8988T (cell line): ENCODE measurements at regions not wholly inside any gene's neighbourhood (a gene's known extent, or its start where the extent isn't known, plus 50 kb on each side); places are given as distances from the start of the nearest gene placed in this dataset.
"Not testable (repeated sequence)": the region's sequence is repeated elsewhere in the genome, so short reads cannot be mapped to it uniquely, and the experiment has no call there.

Source experiments
- DNase-seq: peaks from one replicate; pipeline ENCODE4 v3.0.0; 2011

DNA sequence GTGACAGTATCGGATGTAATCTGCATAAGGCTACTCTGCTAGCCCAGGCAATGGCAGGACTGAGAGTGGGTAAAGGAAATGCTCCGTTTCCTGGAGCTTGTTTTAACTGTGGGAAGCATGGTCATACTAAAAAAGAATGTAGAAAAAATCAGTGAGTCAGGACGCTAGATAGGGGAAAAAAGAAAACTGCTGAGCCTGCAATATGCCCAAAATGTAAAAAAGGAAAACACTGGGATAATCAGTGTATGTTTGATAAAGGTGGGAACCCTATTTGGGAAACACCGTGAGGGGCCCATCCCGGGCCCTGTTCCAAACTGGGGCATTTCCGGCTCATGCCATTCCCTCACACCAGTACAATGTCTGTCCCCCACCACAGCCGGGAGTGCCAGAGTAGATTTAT lies 775.8 kb downstream of the ZPLD1 start:
- DNase-seq, result no peak

DNA sequence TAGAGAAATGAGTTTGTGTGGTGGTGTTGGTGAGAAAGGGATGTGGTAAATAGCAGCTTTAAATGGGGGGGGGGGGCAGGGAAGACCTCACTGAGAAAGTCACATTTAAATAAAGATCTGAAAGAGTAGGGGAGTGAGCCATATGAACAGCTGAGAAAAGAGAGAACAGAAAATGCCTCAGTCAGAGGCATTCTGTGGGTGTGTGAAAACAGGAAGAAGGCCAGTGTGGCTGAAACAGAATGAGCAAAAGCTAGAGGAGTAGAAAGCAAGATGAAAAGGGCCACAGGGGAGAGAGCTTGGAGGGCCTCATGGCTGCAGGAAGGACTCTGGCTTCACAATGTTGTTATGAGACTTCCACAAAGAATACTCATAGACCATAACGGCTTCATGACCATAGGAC lies 783.3 kb downstream of the ZPLD1 start:
- DNase-seq, result no peak

GRCh38 chr3:103218793-103219192 lies 784.0 kb downstream of the ZPLD1 start:
- no peak for DNase-seq

DNA sequence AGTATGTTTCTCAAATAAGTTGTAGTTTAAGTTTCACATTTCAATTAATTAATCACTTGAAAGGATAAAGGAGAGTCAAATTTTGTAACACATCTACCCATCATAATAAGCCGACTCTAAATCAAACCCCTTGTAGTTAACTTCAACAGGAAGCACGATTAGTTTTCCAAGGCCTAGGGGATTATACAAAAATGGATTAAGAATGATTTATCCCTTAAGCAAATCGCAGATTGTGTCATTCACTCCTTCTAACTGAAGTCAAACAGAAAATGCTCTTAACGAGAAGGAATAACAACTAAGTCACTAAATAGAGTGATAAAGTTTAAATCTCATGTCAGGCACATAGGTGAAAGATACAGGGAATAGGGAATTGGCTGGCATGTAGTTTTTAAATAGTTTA lies 792.8 kb downstream of the ZPLD1 start:
- DNase-seq, result no peak

- no peak for DNase-seq
Measured at GRCh38 chr3:103247459-103247858, 812.6 kb downstream of the ZPLD1 start.

DNA sequence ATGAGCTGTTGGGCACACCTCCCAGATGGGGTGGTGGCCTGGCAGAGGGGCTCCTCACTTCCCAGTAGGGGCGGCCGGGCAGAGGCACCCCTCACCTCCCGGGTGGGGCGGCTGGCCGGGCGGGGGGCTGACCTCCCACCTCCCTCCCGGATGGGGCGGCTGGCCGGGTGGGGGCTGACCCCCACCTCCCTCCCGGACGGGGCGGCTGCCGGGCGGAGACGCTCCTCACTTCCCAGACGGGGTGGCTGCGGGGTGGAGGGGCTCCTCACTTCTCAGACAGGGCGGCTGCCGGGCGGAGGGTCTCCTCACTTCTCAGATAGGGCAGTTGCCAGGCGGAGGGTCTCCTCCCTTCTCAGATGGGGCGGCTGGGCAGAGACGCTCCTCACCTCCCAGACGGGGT lies 820.0 kb downstream of the ZPLD1 start:
- not testable (repeated sequence) for DNase-seq

GRCh38 chr3:103269287-103269686 lies 834.5 kb downstream of the ZPLD1 start:
- DNase-seq, result no peak

DNA sequence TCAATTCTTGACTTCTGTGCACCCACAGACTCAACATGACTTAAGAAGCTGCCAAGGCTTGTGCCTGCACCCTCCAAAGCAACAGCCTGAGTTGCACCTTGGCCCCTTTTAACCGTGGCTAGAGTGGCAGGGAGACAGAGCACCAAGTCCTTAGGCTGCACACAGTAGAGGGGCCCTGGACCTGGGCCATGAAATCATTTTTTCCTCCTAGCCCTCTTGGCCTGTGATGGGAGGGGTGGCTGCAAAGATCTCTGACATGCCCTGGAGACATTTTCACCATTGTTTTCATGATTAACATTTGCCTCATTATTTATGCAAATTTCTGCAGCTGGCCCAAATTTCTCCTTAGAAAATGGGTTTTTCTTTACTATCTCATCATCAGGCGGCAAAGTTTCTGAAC lies 836.8 kb downstream of the ZPLD1 start:
- no peak for DNase-seq

- DNase-seq, result no peak
Measured at GRCh38 chr3:103295974-103296570, 861.3 kb downstream of the ZPLD1 start.

DNA sequence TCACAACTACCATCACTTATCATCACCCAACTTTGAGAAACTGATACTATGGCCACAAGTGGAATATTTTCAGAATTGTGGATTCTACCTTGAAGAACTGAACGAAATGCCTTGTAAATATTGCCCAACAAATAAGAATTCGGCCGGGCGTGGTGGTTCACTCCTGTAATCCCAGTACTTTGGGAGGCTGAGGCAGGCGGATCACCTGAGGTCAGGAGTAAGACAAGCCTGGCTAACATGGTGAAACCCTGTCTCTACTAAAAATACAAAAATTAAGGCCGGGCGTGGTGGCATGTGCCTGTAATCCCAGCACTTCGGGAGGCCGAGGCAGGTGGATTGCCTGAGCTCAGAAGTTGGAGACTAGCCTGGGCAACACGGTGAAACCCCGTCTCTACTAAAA lies 862.7 kb downstream of the ZPLD1 start:
- not testable (repeated sequence) for DNase-seq

GRCh38 chr3:103306104-103306503 lies 871.3 kb downstream of the ZPLD1 start:
- no peak for DNase-seq

GRCh38 chr3:103308921-103309320 lies 874.1 kb downstream of the ZPLD1 start:
- DNase-seq, result no peak

GRCh38 chr3:103319912-103320311 lies 885.1 kb downstream of the ZPLD1 start:
- DNase-seq, result no peak

GRCh38 chr3:103337179-103337845 lies 902.5 kb downstream of the ZPLD1 start:
- DNase-seq, result no peak

DNA sequence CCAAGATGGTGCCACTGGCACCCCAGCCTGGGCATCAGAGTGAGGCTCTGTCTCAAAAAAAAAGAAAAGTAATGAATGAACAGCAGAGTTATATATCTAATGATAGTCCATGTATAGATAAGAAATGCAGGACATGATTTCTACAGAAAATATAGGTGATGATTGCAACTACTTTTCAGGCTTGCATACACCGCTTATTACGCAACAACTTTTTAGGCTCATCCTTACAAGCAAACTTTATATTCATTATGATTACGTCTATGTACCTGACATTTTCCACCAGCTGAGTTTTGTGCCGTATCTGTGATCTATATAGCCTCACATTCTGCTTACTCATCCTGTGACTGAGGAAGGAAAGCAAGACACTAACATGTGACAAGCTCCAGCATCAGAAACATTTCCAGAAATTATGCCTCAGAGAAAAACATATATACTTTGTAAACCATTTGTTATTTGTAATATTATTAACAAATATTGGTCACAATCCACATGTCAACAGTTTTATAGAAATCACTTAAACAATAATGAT lies 906.3 kb downstream of the ZPLD1 start:
- no peak for DNase-seq

GRCh38 chr3:103342205-103342731 lies 907.5 kb downstream of the ZPLD1 start:
- DNase-seq, result no peak

DNA sequence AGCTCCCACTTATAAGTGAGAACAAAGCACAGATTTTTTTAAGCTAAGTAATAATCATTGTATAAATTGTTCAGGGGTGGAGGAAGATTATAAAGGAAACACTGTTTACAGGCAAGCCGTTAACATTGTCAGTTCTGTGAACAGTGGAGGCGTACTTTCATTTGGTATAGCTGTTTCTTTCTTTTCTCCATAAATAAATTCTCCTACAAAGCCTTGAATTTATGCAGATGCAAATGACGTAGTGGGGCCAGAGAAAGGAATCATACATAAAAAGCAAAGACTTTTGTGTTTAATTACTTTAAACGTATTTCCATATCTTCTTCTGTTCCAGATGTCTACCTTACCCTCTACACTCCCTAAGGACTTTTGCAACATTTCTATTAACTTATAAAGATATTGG lies 914.9 kb downstream of the ZPLD1 start:
- DNase-seq, result no peak

- no peak for DNase-seq
Measured at GRCh38 chr3:103365467-103365866, 930.7 kb downstream of the ZPLD1 start.

DNA sequence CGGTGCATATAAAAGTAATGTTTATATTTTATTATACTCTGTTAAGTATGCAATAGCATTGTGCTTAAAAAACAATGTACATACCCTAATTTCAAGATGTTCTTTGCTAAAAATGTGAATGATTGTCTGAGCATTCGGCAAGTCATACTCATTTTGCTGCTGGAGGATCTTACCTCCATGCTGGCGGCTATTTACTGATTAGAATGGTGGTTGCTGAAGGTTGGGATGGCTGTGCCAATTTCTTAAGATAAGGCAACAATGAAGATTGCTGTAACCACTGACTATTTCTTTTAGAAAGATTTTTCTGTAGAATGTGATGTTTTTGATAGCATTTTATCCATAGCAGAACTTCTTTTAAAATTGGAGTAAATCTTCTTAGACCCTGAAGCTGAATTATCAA lies 932.7 kb downstream of the ZPLD1 start:
- no peak for DNase-seq

DNA sequence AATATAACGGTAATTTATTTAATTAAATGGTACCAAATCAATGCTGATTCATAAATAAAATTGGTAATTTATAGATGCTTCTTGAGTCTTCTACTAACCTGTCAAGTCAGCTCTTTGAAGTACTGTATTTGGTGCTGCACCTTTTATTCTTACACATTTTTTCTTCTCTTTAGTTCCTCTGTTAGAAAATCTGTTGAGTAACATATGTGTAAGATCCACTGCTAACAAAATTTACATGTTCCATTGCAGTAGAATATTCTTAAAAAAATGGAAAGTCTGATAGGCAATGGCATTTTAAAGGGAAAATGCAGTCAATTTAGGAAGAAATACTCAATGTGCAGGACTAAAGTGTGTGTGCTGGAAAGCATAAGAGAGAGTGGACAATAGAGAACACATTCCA lies 936.6 kb downstream of the ZPLD1 start:
- no peak for DNase-seq

- DNase-seq, result no peak
Measured at GRCh38 chr3:103372031-103372430, 937.2 kb downstream of the ZPLD1 start.

GRCh38 chr3:103380391-103380790 lies 945.6 kb downstream of the ZPLD1 start:
- no peak for DNase-seq

DNA sequence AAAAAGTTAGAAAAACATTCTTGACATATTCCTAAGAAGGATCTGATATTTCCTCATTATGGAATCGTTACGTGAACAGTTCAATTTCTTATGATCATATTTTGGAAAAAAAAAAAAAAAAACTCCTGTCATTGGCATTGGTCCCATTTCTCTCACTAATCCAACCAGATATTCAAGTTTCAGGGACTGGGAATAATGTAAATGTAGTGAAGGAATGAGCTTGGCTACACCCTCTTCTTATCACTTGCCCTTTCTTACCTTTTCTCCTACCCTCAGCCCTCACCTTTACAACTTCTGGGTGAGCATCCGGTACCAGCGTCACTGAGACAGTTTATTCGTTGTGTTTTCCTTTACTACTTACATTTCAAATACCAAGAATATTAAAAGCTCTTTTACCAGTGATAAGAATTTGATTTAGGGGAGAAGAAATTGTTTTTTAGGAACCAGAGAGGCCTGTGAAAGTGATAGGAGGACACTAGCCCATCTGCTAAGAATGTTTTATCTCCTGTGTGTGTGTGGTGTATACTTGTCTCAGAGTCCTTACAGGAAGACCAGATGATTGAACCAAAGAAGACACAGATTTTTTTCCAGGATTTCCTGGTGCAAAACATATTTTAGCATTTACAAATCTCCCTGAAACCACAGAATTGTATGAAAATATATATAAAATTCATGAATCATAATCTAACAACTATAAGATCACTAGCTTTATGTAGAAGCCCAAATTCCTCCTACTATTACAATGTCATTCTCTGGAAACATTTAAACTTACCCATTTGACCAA lies 946.7 kb downstream of the ZPLD1 start:
- no peak for DNase-seq
